Panc1 (cell line): ENCODE measurements at regions not wholly inside any gene's neighbourhood (a gene's known extent, or its start where the extent isn't known, plus 50 kb on each side); places are given as distances from the start of the nearest gene placed in this dataset.

Source experiments
- ATAC-seq: fragments of 200-7000 bp; cut with Tn5 transposase; 2 replicates; pipeline ENCODE4 v1.9.1; 2020; ENCODE audit warnings: mild to moderate bottlenecking, moderate library complexity
- BruUV-seq: library from RNA; stranded (reverse); fragments of 400-500 nt; replicated peaks from 2 replicates; lab custom pipeline; 2021; lab: Mats Ljungman, UMichigan
- CTCF ChIA-PET: fragments of 300-600 bp; sonication (Branson Sonifier 250); formaldehyde crosslinking; loops from one replicate; lab custom pipeline; 2022; ENCODE audit warnings: antibody characterized with exemption; lab: Charles Lee
- POLR2A ChIA-PET: fragments of 300-600 bp; sonication (Branson Sonifier 250); formaldehyde crosslinking; loops from one replicate; lab custom pipeline; 2022; ENCODE audit warnings: antibody characterized with exemption; lab: Charles Lee
- DNase-seq: peaks from one replicate; pipeline ENCODE4 v3.0.0-alpha.2; 2010; ENCODE audit warnings: low read depth, low spot score
- H3K27ac ChIP-seq: 2 replicates; pipeline ENCODE4 v1.5.1; 2011; ENCODE audit warnings: mild to moderate bottlenecking, low read length, inconsistent platforms
- H3K27me3 ChIP-seq: fragments of 200-500 bp; sonication (Bioruptor generic); 2 replicates; pipeline ENCODE4 v1.6.0; 2014; ENCODE audit warnings: low read length, inconsistent platforms; ENCODE audit not compliant: control insufficient read depth, insufficient read depth
- H3K36me3 ChIP-seq: fragments of 200-500 bp; sonication (Bioruptor generic); 2 replicates; pipeline ENCODE4 v1.5.1; 2014; ENCODE audit warnings: inconsistent platforms, mild to moderate bottlenecking, low read length, moderate library complexity; ENCODE audit not compliant: control insufficient read depth, insufficient read depth
- H3K4me1 ChIP-seq: 2 replicates; pipeline ENCODE4 v1.5.1; 2011; ENCODE audit warnings: inconsistent platforms, mild to moderate bottlenecking, low read length, moderate library complexity; ENCODE audit not compliant: control insufficient read depth, insufficient read depth
- H3K4me3 ChIP-seq, 2 experiments: 2 replicates each; pipeline ENCODE4 v1.5.1; 2011 to 2012; ENCODE audit warnings: low read depth in 2 of 2, low read length in 2 of 2, mild to moderate bottlenecking in 2 of 2, inconsistent platforms in 1 of 2, moderate library complexity in 1 of 2
- H3K9me3 ChIP-seq: fragments of 200-500 bp; sonication (Bioruptor generic); 2 replicates; pipeline ENCODE4 v1.5.1; 2014; ENCODE audit warnings: low read depth, mild to moderate bottlenecking, inconsistent platforms, low read length, moderate library complexity; ENCODE audit not compliant: control insufficient read depth, insufficient read depth
- CTCF ChIP-seq: fragments of 450-650 bp; IDR thresholded peaks from 2 replicates; pipeline ENCODE4 v1.5.1; 2017; ENCODE audit warnings: mild to moderate bottlenecking
- POLR2AphosphoS5 ChIP-seq: IDR thresholded peaks from 2 replicates; pipeline ENCODE4 v1.6.1; 2012; ENCODE audit warnings: mild to moderate bottlenecking, low read depth, low read length, moderate library complexity
- REST ChIP-seq, 2 experiments: IDR thresholded peaks; 2 replicates each; pipeline ENCODE4 v1.6.1; 2011 to 2012; ENCODE audit warnings: low read depth in 2 of 2, control low read depth in 1 of 2, low read length in 1 of 2, mild to moderate bottlenecking in 1 of 2, moderate library complexity in 1 of 2; ENCODE audit not compliant: insufficient read depth in 1 of 2
- SIN3A ChIP-seq: IDR thresholded peaks from 2 replicates; pipeline ENCODE4 v1.6.1; 2012; ENCODE audit warnings: low read depth, mild to moderate bottlenecking, low read length, moderate library complexity, borderline replicate concordance; ENCODE audit not compliant: insufficient read depth
- TCF7L2 ChIP-seq: IDR thresholded peaks from 2 replicates; pipeline ENCODE4 v1.6.1; 2011; ENCODE audit warnings: mild to moderate bottlenecking, low read depth, low read length, inconsistent platforms
- in situ Hi-C: cut with HindIII; loops from 2 replicates; pipeline ENCODE4 v1.10.0; 2016; ENCODE audit warnings: low sequenced_read_pairs, low pct_unique_long_range_greater_than_20kb
- intact Hi-C: fragments of 100-400 bp; cut with micrococcal nuclease; formaldehyde crosslinking; loops from one replicate; pipeline ENCODE4 v1.10.0; 2022; ENCODE audit not compliant: unreplicated experiment

- no peaks in the 10 kb centered on the region for H3K36me3 ChIP-seq
- BruUV-seq, result no TSS peak
- in situ Hi-C loops (no loop called here), intact Hi-C loops (no loop called here)
- CTCF ChIA-PET, result no interaction called here
- TF ChIP-seq POLR2AphosphoS5, result no peak
- no peak for TF ChIP-seq SIN3A
- TF ChIP-seq TCF7L2, result no peak
- no peak for TF ChIP-seq REST (IDR thresholded peaks at IDR 0.05; ENCODE audit: insufficient read depth in 1 of 2, low read depth in 2 of 2, low read length in 1 of 2)
- no peak for TF ChIP-seq CTCF
- H3K4me3 ChIP-seq, result no peak overlapping the region
- DNase-seq (no peak), ATAC-seq (no peak)
- POLR2A ChIA-PET, result no interaction called here
- H3K27ac ChIP-seq, result no peak overlapping the region
- H3K27me3 ChIP-seq, result no peaks in the 10 kb centered on the region
- H3K9me3 ChIP-seq, result no peaks in the 10 kb centered on the region
- no peaks in the 10 kb centered on the region for H3K4me1 ChIP-seq
Measured at GRCh38 chr5:117065800-117066199, 491.2 kb upstream of the SEMA6A start.

- H3K4me3 ChIP-seq, result no peak overlapping the region
- H3K27ac ChIP-seq, result no peak overlapping the region
- TF ChIP-seq SIN3A, result no peak
- TF ChIP-seq TCF7L2, result no peak
- TF ChIP-seq CTCF, result no peak
- TF ChIP-seq REST (IDR thresholded peaks at IDR 0.05; ENCODE audit: insufficient read depth in 1 of 2, low read depth in 2 of 2, low read length in 1 of 2), result no peak
- TF ChIP-seq POLR2AphosphoS5, result no peak
- H3K4me1 ChIP-seq, result no peaks in the 10 kb centered on the region
- CTCF ChIA-PET, result no interaction called here
- no peaks in the 10 kb centered on the region for H3K27me3 ChIP-seq
- no peaks in the 10 kb centered on the region for H3K9me3 ChIP-seq
- POLR2A ChIA-PET, result no interaction called here
- BruUV-seq, result no TSS peak
- no peaks in the 10 kb centered on the region for H3K36me3 ChIP-seq
- in situ Hi-C loops (no loop called here), intact Hi-C loops (no loop called here)
- ATAC-seq (no peak), DNase-seq (no peak)
Measured at GRCh38 chr5:117065161-117065560, 490.5 kb upstream of the SEMA6A start.
